Motor neuron (in vitro differentiated cells): ENCODE measurements at regions not wholly inside any gene's neighbourhood (a gene's known extent, or its start where the extent isn't known, plus 50 kb on each side); places are given as distances from the start of the nearest gene placed in this dataset.
"Not testable (repeated sequence)": the region's sequence is repeated elsewhere in the genome, so short reads cannot be mapped to it uniquely, and the experiment has no call there.

ENCODE experiments used
- ATAC-seq, 8 experiments: fragments of 200-7000 bp; cut with Tn5 transposase; replicated peaks in 6 of 8; 2 replicates each; pipeline ENCODE4 v1.8.0; 2021; ENCODE audit warnings: mild to moderate bottlenecking in 8 of 8, moderate library complexity in 8 of 8
- H3K27ac ChIP-seq, 2 donors: fragments of 250-450 bp; sonication (Bioruptor Pico); 2 replicates each; pipeline ENCODE4 v1.9.0; 2021; ENCODE audit warnings: antibody characterized with exemption in 2 of 2, mild to moderate bottlenecking in 2 of 2, moderate library complexity in 1 of 2
- H3K4me1 ChIP-seq, 2 donors: fragments of 250-450 bp; sonication (Bioruptor Pico); replicated peaks in 1 of 2; 2 replicates each; pipeline ENCODE4 v1.6.1; 2021; ENCODE audit warnings: antibody characterized with exemption in 2 of 2, mild to moderate bottlenecking in 2 of 2, moderate library complexity in 1 of 2
- H3K4me3 ChIP-seq, 5 donors: fragments of 250-450 bp; sonication (Bioruptor Pico); 2 replicates each; pipeline ENCODE4 v1.9.0; 2021; ENCODE audit warnings: antibody characterized with exemption in 5 of 5, mild to moderate bottlenecking in 5 of 5, moderate library complexity in 4 of 5
- WGBS, 10 experiments: fragments of 450-650 bp; shearing (Covaris generic); methylation state at CpG; one replicate each; pipeline ENCODE4 v1.0.0; 2022; 5-methylcytosine and 5-hydroxymethylcytosine counted together
- in situ Hi-C, 9 experiments: fragments of 400-800 bp; cut with MboI; loops; one replicate each; pipeline ENCODE4 v1.15.0; 2021; ENCODE audit warnings: low sequenced_read_pairs in 9 of 9, low pct_unique_long_range_greater_than_20kb in 2 of 9; ENCODE audit not compliant: unreplicated experiment in 9 of 9

- in situ Hi-C loops, result no loop called here
- WGBS, 10 experiments, result 5 to 100% (median 82%) methylated on average over 1 to 9 of the region's 10 CpGs
Observed at GRCh38 chr13:30074955-30075614, 224.7 kb upstream of the UBL3 start.

GRCh38 chr13:30074431-30074830 is 224.0 kb upstream of the UBL3 start:
- Histone ChIP-seq H3K4me1 (peaks cover 12 to 15% of the 10 kb centered on the region in 2 donors), H3K27ac (no peak overlapping the region), H3K4me3 (no peak overlapping the region)
- ATAC-seq, result no peak
- in situ Hi-C loops, result no loop called here
- WGBS, 10 experiments, result 30 to 94% (median 74%) methylated on average over 1 to 3 of the region's 3 CpGs; no CpG with 5 or more reads in 3 of the 10 experiments

More at GRCh38 chr13:30074955-30075614, 224.7 kb upstream of the UBL3 start:
- ATAC-seq, result no peak
- Histone ChIP-seq H3K4me3 (no peak overlapping the region), H3K27ac (no peak overlapping the region), H3K4me1 (peaks cover 12 to 15% of the 10 kb centered on the region in 2 donors)

GRCh38 chr13:30072818-30073186 is 222.4 kb upstream of the UBL3 start:
- H3K27ac ChIP-seq, result no peak overlapping the region
- no peak for ATAC-seq

GRCh38 chr13:30071969-30072817 is 221.8 kb upstream of the UBL3 start:
- no peak overlapping the region for H3K27ac ChIP-seq
- peaks cover 1 to 5% of the 10 kb centered on the region in 2 donors for H3K4me1 ChIP-seq
- ATAC-seq, result no peak
- in situ Hi-C loops, result no loop called here
- 52 to 95% (median 87%) methylated on average over 2 to 10 of the region's 10 CpGs; no CpG with 5 or more reads in 1 of the 10 experiments for WGBS, 10 experiments
- H3K4me3 ChIP-seq, result no peak overlapping the region

More at GRCh38 chr13:30072818-30073186, 222.4 kb upstream of the UBL3 start:
- Histone ChIP-seq H3K4me3 (no peak overlapping the region), H3K4me1 (peaks cover 7 to 11% of the 10 kb centered on the region in 2 donors)
- in situ Hi-C loops, result no loop called here
- WGBS, 10 experiments, result 30 to 100% (median 71%) methylated on average over 1 to 2 of the region's 2 CpGs; no CpG with 5 or more reads in 2 of the 10 experiments

- no peak overlapping the region for H3K4me3 ChIP-seq
- in situ Hi-C loops, result no loop called here
- no peak for ATAC-seq
- no peak overlapping the region for H3K27ac ChIP-seq
- peaks cover 7 to 14% of the 10 kb centered on the region in 2 donors for H3K4me1 ChIP-seq
- 69 to 100% (median 90%) methylated on average over 1 to 4 of the region's 4 CpGs; no CpG with 5 or more reads in 3 of the 10 experiments for WGBS, 10 experiments
Observed at GRCh38 chr13:30065181-30065580, 214.8 kb upstream of the UBL3 start.

- ATAC-seq, result no peak
- Histone ChIP-seq H3K27ac (no peak overlapping the region), H3K4me1 (peaks cover 7 to 12% of the 10 kb centered on the region in 2 donors), H3K4me3 (no peak overlapping the region)
- WGBS, 10 experiments, result 0 to 100% (median 92%) methylated on average over 1 to 3 of the region's 3 CpGs; no CpG with 5 or more reads in 3 of the 10 experiments
- in situ Hi-C loops, result no loop called here
Observed at GRCh38 chr13:30063892-30064291, 213.5 kb upstream of the UBL3 start.

GRCh38 chr13:30061217-30061616 is 210.8 kb upstream of the UBL3 start:
- in situ Hi-C loops, result no loop called here
- H3K27ac ChIP-seq, result no peak overlapping the region
- H3K4me1 ChIP-seq, result peaks cover 7 to 12% of the 10 kb centered on the region in 2 donors
- 20 to 80% (median 56%) methylated on average over 1 to 4 of the region's 4 CpGs; no CpG with 5 or more reads in 4 of the 10 experiments for WGBS, 10 experiments
- H3K4me3 ChIP-seq, result no peak overlapping the region
- peak in 5 of 8 experiments; percentile 97 to 99 (median 99) for ATAC-seq

GRCh38 chr13:30058429-30058828 is 208.0 kb upstream of the UBL3 start:
- no peak overlapping the region for H3K27ac ChIP-seq
- ATAC-seq, result no peak
- WGBS, 10 experiments, result 52 to 100% (median 85%) methylated on average over 2 to 3 of the region's 3 CpGs
- H3K4me1 ChIP-seq, result peaks cover 14 to 15% of the 10 kb centered on the region in 2 donors
- in situ Hi-C loops, result no loop called here
- H3K4me3 ChIP-seq, result no peak overlapping the region

GRCh38 chr13:30054546-30054945 is 204.1 kb upstream of the UBL3 start:
- WGBS, 10 experiments, result 0 to 91% (median 67%) methylated on average over 1 to 5 of the region's 5 CpGs; no CpG with 5 or more reads in 3 of the 10 experiments
- in situ Hi-C loops, ATAC-seq, H3K27ac ChIP-seq, H3K4me3 ChIP-seq: not testable (repeated sequence)
- peaks cover 14 to 22% of the 10 kb centered on the region in 2 donors for H3K4me1 ChIP-seq

GRCh38 chr13:30053939-30054338 is 203.5 kb upstream of the UBL3 start:
- Histone ChIP-seq H3K4me1 (peaks cover 14 to 22% of the 10 kb centered on the region in 2 donors), H3K4me3 (no peak overlapping the region), H3K27ac (no peak overlapping the region)
- WGBS, 10 experiments, result 0 to 67% (median 16%) methylated on average over 1 to 4 of the region's 4 CpGs; no CpG with 5 or more reads in 4 of the 10 experiments
- in situ Hi-C loops, result no loop called here
- ATAC-seq, result peak; percentile 20 to 86 (median 64)

GRCh38 chr13:30052120-30052519 is 201.7 kb upstream of the UBL3 start:
- Histone ChIP-seq H3K27ac (no peak overlapping the region), H3K4me1 (peaks cover 14 to 22% of the 10 kb centered on the region in 2 donors), H3K4me3 (no peak overlapping the region)
- peak in 3 of 8 experiments; percentile 31 to 70 (median 32) for ATAC-seq
- in situ Hi-C loops, result no loop called here
- 9 to 83% (median 40%) methylated on average over 1 to 4 of the region's 7 CpGs; no CpG with 5 or more reads in 3 of the 10 experiments for WGBS, 10 experiments

GRCh38 chr13:30051531-30052060 is 201.2 kb upstream of the UBL3 start:
- WGBS, 10 experiments, result 33 to 100% (median 90%) methylated on average over 1 to 2 of the region's 2 CpGs; no CpG with 5 or more reads in 2 of the 10 experiments
- peaks cover 14 to 22% of the 10 kb centered on the region in 2 donors for H3K4me1 ChIP-seq
- H3K27ac ChIP-seq, result no peak overlapping the region
- in situ Hi-C loops, result no loop called here
- ATAC-seq, result peak in 1 of 8 experiments; percentile 17
- H3K4me3 ChIP-seq, result no peak overlapping the region

GRCh38 chr13:30049692-30050091 is 199.3 kb upstream of the UBL3 start:
- 25 to 100% (median 100%) methylated on average over 1 to 3 of the region's 5 CpGs; no CpG with 5 or more reads in 3 of the 10 experiments for WGBS, 10 experiments
- no peak for ATAC-seq
- H3K27ac ChIP-seq, result no peak overlapping the region
- peaks cover 14 to 22% of the 10 kb centered on the region in 2 donors for H3K4me1 ChIP-seq
- in situ Hi-C loops, result no loop called here
- no peak overlapping the region for H3K4me3 ChIP-seq
